ENCODE measurements at regions not wholly inside any gene's neighbourhood (a gene's known extent, or its start where the extent isn't known, plus 50 kb on each side); places are given as distances from the start of the nearest gene placed in this dataset.

GRCh38 chr7:142450695-142451094 is 192.8 kb upstream of the PRSS58 start:
- FAIRE-seq, result no peak
- POLR2A ChIA-PET, result no interaction called here
- CTCF ChIA-PET (ENCODE audit: low intra/inter-chr PET ratio, low total read pairs), result no interaction called here

More at GRCh38 chr7:142450695-142451094, 192.8 kb upstream of the PRSS58 start:
- no peak for TF ChIP-seq ZNF33B (CRISPR knock-in tag; IDR thresholded peaks at IDR 0.05)
- TF ChIP-seq ZFP62 (CRISPR knock-in tag; IDR thresholded peaks at IDR 0.05), result no peak
- no peak for TF ChIP-seq ZNF790 (CRISPR knock-in tag; IDR thresholded peaks at IDR 0.05; ENCODE audit: borderline replicate concordance)
- no peak for TF ChIP-seq ZNF292 (CRISPR knock-in tag; IDR thresholded peaks at IDR 0.05; ENCODE audit: borderline replicate concordance, low read depth)
- no peak for TF ChIP-seq CREB1 (IDR thresholded peaks at IDR 0.05)
- TF ChIP-seq CREB1 (CRISPR knock-in tag; IDR thresholded peaks at IDR 0.05), result no peak
- TF ChIP-seq ZNF800 (CRISPR knock-in tag; IDR thresholded peaks at IDR 0.05), result no peak
- no peak for TF ChIP-seq ZBTB33 (CRISPR knock-in tag; IDR thresholded peaks at IDR 0.05)
- TF ChIP-seq RBM39 (IDR thresholded peaks at IDR 0.05; ENCODE audit: low read depth, low read length, poor library complexity, severe bottlenecking), result no peak
- TF ChIP-seq ZNF782 (CRISPR knock-in tag; IDR thresholded peaks at IDR 0.05; ENCODE audit: borderline replicate concordance), result no peak
- intact Hi-C loops (cut with micrococcal nuclease; ENCODE audit: unreplicated experiment) (no loop called here), in situ Hi-C loops (cut with HindIII; ENCODE audit: extremely low pct_ligation_motif_present, low pct_unique_long_range_greater_than_20kb) (no loop called here)
- Histone ChIP-seq H3K27me3 (ENCODE audit: control insufficient read depth in 1 of 2, insufficient read depth in 2 of 2, low read length in 2 of 2) (peaks cover 3 to 14% of the 10 kb centered on the region in 2 experiments; a peak in 2 of 5 replicates), H3K4me3 (replicated peaks in 1 of 3; ENCODE audit: insufficient read depth in 1 of 3, low read depth in 2 of 3, low read length in 3 of 3) (no peak overlapping the region), H4K20me1 (ENCODE audit: insufficient read depth, low read length) (no peaks in the 10 kb centered on the region), H2AFZ (ENCODE audit: low read length) (no peak overlapping the region), H3K79me2 (ENCODE audit: insufficient read depth, low read length) (no peaks in the 10 kb centered on the region), H3K27ac (ENCODE audit: extremely low read length, insufficient read depth, low read length) (no peak overlapping the region), H3K4me2 (ENCODE audit: low read depth, low read length) (no peak overlapping the region), H3K36me3 (replicated peaks in 1 of 2; ENCODE audit: control insufficient read depth in 1 of 2, insufficient read depth in 2 of 2, low read length in 2 of 2) (no peaks in the 10 kb centered on the region), H3K9ac (ENCODE audit: insufficient read depth, low read depth, low read length) (no peak overlapping the region), H3K9me3 (ENCODE audit: low read length) (no peaks in the 10 kb centered on the region), H3K4me1 (ENCODE audit: insufficient read depth, low read length) (no peaks in the 10 kb centered on the region)
- no TSS peak for BruUV-seq (replicated peaks)
- DNase-seq (ENCODE audit: low spot score) (no peak), ATAC-seq (no peak)
- WGBS (ENCODE audit: low lambda C conversion rate), result 0% methylated on average over 2 of the region's 2 CpGs
